ENCODE measurements at regions not wholly inside any gene's neighbourhood (a gene's known extent, or its start where the extent isn't known, plus 50 kb on each side); places are given as distances from the start of the nearest gene placed in this dataset.

DNA sequence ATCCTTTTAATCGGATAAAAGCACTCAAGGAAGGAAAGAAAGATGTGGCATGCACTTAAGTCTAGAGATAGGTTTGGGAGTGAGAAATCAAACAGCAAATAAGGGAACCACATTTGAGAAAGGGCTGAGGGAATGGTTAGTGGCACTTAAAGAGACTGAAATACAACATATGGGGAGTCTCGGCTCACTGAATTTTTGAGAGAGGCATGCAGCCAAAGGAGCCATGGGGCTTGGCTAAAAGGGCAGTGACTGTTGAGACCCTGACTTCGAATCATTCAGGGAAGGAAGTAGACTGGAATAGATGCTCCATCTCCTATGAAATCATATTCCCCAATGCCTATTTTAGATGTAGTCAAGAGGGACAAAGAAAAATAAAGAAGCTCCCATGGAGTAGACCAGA, 58.3 kb upstream of the HAO2 start:
- DNase-seq = no peak

DNA sequence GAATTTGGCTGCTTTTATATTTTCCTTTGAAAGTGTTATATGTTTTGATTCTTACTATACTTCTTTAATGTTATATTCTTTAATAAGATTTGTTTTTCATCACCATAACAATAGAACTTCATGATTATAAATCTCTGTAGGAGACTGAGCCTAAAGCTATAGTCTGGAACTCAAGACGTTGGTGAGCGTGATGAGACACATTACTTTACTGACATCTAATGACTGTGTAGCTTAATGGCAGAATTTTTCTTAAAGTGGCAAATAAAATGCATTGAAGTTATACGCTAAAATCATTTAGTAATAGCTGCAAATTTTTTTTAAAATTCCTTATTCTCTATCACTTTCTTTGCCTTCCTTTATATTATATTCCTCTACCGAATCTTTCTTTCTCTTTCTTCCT, 56.1 kb upstream of the HAO2 start:
- DNase-seq = no peak

DNA sequence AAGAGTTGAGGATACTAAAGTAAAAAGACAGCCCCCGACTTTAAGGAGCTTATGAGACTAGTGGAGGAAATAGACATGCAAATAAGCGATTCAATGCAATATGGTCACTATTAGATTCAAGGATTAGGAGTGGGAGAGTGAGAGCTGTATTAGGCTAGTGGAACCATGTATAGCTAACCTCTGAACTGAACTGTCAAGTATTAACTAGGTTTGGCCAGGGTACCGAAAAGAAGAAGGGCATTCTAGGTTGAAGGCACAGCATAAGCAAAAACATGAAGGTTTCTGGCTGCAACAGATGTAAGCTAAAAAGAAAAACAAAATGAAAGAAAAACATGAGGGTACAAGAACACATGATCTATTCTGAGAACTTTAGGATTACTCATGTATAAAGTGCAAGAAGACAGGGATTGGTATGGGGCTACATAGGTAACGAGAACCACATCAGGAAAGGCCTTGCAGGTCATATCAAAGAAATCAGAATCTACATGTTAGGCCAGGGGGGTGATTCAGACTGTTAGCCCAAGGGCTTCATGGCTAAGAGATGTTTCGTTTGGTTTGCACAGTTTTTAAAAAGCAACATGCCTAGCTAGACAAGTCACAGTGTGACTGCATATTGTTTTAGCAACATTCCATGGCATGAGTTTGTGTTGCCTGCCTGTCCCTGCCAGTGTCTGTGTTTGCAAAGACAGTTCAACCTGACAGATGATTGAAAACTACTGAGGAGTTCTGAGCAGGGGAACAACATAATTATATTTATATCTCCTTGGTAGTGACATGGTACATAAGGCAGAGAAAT, 54.4 kb upstream of the HAO2 start:
- no peak for DNase-seq

DNA sequence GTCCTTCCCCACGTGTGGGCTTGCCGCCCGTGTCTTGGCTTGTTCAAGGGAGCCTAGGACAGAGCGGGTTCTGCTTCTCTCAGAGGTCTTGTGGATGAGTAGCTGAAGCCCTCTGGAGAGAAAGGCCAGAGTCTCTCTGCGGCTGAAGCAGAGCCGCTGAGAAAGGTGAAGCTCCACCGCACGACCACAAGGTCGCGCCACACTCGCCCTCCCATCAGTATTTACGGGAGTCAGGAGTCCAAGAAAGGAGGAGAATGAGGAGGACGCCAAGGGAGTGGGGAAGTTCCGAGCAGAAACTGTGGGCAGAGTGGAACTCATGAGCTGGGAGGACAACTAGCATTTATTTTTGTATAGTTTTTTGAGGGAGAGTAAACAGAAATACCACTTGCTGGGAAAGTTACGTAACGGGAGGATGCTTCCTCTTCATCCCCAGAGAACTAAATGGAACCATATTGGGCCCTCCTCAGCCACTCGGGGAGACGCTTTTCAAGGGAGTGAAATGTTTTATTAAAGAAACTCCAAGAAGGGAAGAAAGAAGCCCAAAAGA, 51.6 kb upstream of the HAO2 start:
- no peak for DNase-seq

DNA sequence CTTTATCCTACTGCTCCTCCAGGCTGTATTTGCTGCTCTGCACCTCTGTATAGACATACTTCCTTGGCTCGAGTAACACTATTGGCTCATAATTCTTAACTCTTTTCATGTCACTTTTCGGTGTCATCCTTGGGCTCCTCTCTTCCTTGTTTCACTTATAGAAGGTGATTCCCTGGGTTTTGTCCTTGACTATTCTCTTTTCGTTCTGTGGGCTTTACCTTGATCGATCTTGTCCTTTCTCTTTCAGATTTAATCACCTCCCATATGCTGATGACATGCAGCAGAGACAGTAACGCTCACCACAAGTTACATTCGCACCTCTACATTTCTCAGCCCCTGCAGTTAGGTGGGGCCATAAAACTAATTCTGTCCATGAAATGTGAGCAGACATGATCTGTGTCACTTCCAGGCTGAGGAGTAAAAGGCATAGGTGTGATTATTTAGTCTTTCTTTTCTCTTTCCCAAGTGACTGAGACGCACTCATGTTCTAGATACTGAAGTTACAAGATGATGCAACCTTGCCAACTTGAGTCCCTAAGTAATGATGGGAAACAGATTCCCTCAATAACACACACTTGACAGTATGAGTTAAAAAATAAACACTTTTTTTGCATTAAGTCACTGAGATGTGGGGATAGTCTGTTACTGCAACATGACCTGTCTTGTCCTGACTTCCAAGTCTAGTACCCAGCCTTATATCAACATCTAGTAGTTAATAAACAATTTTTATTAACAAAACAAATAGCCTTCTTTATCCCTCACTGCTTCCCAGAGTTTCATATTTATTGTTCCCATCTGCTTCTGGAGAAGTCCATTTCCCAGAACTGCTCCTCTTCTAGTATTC, 49.9 kb upstream of the HAO2 start:
- no peak for DNase-seq

Data from stimulated activated CD4-positive, alpha-beta T cell treated with anti-CD3 and anti-CD28 coated beads, Interleukin-2, amount 100 ng/mL, for 24 hours (primary cell).